ENCODE measurements at regions not wholly inside any gene's neighbourhood (a gene's known extent, or its start where the extent isn't known, plus 50 kb on each side); places are given as distances from the start of the nearest gene placed in this dataset.

- TF ChIP-seq ZBTB21 (tag by site-specific recombination; IDR thresholded peaks at IDR 0.05) = no peak
- no peak for TF ChIP-seq MEIS1 (CRISPR knock-in tag; IDR thresholded peaks at IDR 0.05; ENCODE audit: borderline replicate concordance)
- TF ChIP-seq ZNF214 (tag by site-specific recombination; IDR thresholded peaks at IDR 0.05; ENCODE audit: borderline replicate concordance) = no peak
- no peak for TF ChIP-seq ZBTB1 (tag by site-specific recombination; IDR thresholded peaks at IDR 0.05)
- no peak for TF ChIP-seq CTCF (tag by site-specific recombination; IDR thresholded peaks at IDR 0.05)
- TF ChIP-seq REST (tag by site-specific recombination; IDR thresholded peaks at IDR 0.05) = no peak
- TF ChIP-seq ZNF629 (tag by site-specific recombination; IDR thresholded peaks at IDR 0.05) = no peak
Measured at GRCh38 chr18:29383311-29384273, 1206.7 kb upstream of the CDH2 start.
